ENCODE measurements at regions not wholly inside any gene's neighbourhood (a gene's known extent, or its start where the extent isn't known, plus 50 kb on each side); places are given as distances from the start of the nearest gene placed in this dataset.
"Not testable (repeated sequence)": the region's sequence is repeated elsewhere in the genome, so short reads cannot be mapped to it uniquely, and the experiment has no call there.

GRCh38 chr18:44309185-44309584 lies 371.5 kb upstream of the SETBP1 start:
- DNase-seq, result no peak

- DNase-seq, result no peak
Observed at GRCh38 chr18:44320619-44321460, 359.8 kb upstream of the SETBP1 start.

GRCh38 chr18:44321868-44322590 lies 358.7 kb upstream of the SETBP1 start:
- no peak for DNase-seq

GRCh38 chr18:44323125-44323524 lies 357.6 kb upstream of the SETBP1 start:
- no peak for DNase-seq

GRCh38 chr18:44324361-44324760 lies 356.3 kb upstream of the SETBP1 start:
- DNase-seq, result no peak

- DNase-seq, result peak in 13 of 58 donors; percentile 0 to 38 (median 10)
Observed at GRCh38 chr18:44325903-44326635, 354.6 kb upstream of the SETBP1 start.

GRCh38 chr18:44331656-44332570 lies 348.8 kb upstream of the SETBP1 start:
- no peak for DNase-seq

- no peak for DNase-seq
Observed at GRCh38 chr18:44341759-44342158, 338.9 kb upstream of the SETBP1 start.

- no peak for DNase-seq
Observed at GRCh38 chr18:44342162-44342561, 338.5 kb upstream of the SETBP1 start.

- no peak for DNase-seq
Observed at GRCh38 chr18:44342946-44343345, 337.7 kb upstream of the SETBP1 start.

- no peak for DNase-seq
Observed at GRCh38 chr18:44343570-44343969, 337.1 kb upstream of the SETBP1 start.

- DNase-seq, result no peak
Observed at GRCh38 chr18:44356566-44357157, 324.0 kb upstream of the SETBP1 start.

GRCh38 chr18:44358402-44358801 lies 322.3 kb upstream of the SETBP1 start:
- DNase-seq, result no peak

GRCh38 chr18:44359741-44360140 lies 320.9 kb upstream of the SETBP1 start:
- not testable (repeated sequence) for DNase-seq

GRCh38 chr18:44362213-44362612 lies 318.5 kb upstream of the SETBP1 start:
- DNase-seq, result not testable (repeated sequence)

GRCh38 chr18:44370861-44371260 lies 309.8 kb upstream of the SETBP1 start:
- no peak for DNase-seq

GRCh38 chr18:44374966-44375365 lies 305.7 kb upstream of the SETBP1 start:
- DNase-seq, result no peak

GRCh38 chr18:44386401-44386800 lies 294.3 kb upstream of the SETBP1 start:
- no peak for DNase-seq

- no peak for DNase-seq
Observed at GRCh38 chr18:44388329-44388728, 292.4 kb upstream of the SETBP1 start.

GRCh38 chr18:44392933-44393332 lies 287.8 kb upstream of the SETBP1 start:
- no peak for DNase-seq
